ENCODE measurements at regions not wholly inside any gene's neighbourhood (a gene's known extent, or its start where the extent isn't known, plus 50 kb on each side); places are given as distances from the start of the nearest gene placed in this dataset.

DNA sequence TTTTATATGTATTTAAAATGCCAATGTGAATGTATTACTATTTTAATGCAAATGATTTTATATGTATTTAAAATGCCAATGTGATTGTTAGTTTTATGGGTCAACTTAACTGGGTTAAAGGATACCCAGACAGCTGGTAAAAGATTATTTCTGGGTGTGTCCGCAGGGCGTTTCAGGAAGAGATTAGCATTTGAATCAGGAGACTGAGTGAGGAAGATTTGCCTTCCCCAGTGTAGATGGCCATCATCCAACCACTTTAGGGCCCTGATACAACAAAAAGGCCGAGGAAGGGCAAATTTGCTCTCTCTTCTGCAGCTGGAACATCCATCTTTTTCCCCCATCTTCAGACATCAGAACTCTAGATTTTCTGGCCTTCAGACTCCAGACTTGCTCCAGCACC lies 116.2 kb downstream of the BAMBI start:
- TF ChIP-seq ZNF311 (tag by site-specific recombination; IDR thresholded peaks at IDR 0.05; ENCODE audit: borderline replicate concordance), result no peak
- TF ChIP-seq, protein P1, sequence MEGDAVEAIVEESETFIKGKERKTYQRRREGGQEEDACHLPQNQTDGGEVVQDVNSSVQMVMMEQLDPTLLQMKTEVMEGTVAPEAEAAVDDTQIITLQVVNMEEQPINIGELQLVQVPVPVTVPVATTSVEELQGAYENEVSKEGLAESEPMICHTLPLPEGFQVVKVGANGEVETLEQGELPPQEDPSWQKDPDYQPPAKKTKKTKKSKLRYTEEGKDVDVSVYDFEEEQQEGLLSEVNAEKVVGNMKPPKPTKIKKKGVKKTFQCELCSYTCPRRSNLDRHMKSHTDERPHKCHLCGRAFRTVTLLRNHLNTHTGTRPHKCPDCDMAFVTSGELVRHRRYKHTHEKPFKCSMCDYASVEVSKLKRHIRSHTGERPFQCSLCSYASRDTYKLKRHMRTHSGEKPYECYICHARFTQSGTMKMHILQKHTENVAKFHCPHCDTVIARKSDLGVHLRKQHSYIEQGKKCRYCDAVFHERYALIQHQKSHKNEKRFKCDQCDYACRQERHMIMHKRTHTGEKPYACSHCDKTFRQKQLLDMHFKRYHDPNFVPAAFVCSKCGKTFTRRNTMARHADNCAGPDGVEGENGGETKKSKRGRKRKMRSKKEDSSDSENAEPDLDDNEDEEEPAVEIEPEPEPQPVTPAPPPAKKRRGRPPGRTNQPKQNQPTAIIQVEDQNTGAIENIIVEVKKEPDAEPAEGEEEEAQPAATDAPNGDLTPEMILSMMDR (tag by site-specific recombination; IDR thresholded peaks at IDR 0.05), result no peak
- TF ChIP-seq ZBTB49 (tag by site-specific recombination; IDR thresholded peaks at IDR 0.05; ENCODE audit: low read depth), result no peak
- TF ChIP-seq ZNF24 (tag by site-specific recombination; IDR thresholded peaks at IDR 0.05), result no peak
- TF ChIP-seq ZNF785 (tag by site-specific recombination; IDR thresholded peaks at IDR 0.05), result no peak
- no peak for TF ChIP-seq YY1 (tag by site-specific recombination; IDR thresholded peaks at IDR 0.05)
- TF ChIP-seq MYNN (tag by site-specific recombination; IDR thresholded peaks at IDR 0.05; ENCODE audit: borderline replicate concordance), result no peak
- no peak for TF ChIP-seq HOXA7 (CRISPR knock-in tag; IDR thresholded peaks at IDR 0.05; ENCODE audit: borderline replicate concordance)
- TF ChIP-seq SALL2 (tag by site-specific recombination; IDR thresholded peaks at IDR 0.05; ENCODE audit: borderline replicate concordance), result no peak
- TF ChIP-seq KLF7 (tag by site-specific recombination; IDR thresholded peaks at IDR 0.05; ENCODE audit: borderline replicate concordance), result no peak
- TF ChIP-seq, protein P2, sequence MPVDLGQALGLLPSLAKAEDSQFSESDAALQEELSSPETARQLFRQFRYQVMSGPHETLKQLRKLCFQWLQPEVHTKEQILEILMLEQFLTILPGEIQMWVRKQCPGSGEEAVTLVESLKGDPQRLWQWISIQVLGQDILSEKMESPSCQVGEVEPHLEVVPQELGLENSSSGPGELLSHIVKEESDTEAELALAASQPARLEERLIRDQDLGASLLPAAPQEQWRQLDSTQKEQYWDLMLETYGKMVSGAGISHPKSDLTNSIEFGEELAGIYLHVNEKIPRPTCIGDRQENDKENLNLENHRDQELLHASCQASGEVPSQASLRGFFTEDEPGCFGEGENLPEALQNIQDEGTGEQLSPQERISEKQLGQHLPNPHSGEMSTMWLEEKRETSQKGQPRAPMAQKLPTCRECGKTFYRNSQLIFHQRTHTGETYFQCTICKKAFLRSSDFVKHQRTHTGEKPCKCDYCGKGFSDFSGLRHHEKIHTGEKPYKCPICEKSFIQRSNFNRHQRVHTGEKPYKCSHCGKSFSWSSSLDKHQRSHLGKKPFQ (tag by site-specific recombination; IDR thresholded peaks at IDR 0.05), result no peak
